22Rv1 (cell line): ENCODE measurements at regions not wholly inside any gene's neighbourhood (a gene's known extent, or its start where the extent isn't known, plus 50 kb on each side); places are given as distances from the start of the nearest gene placed in this dataset.

Experiments used
- ZFX ChIP-seq: fragments of 450-650 bp; IDR thresholded peaks from 2 replicates; pipeline ENCODE4 v1.6.1; 2017; ENCODE audit warnings: antibody characterized with exemption, borderline replicate concordance
- TF ChIP-seq, protein P1 (sequence below): fragments of 450-650 bp; IDR thresholded peaks from 2 replicates; pipeline ENCODE4 v1.5.1; 2017; ENCODE audit warnings: mild to moderate bottlenecking

DNA sequence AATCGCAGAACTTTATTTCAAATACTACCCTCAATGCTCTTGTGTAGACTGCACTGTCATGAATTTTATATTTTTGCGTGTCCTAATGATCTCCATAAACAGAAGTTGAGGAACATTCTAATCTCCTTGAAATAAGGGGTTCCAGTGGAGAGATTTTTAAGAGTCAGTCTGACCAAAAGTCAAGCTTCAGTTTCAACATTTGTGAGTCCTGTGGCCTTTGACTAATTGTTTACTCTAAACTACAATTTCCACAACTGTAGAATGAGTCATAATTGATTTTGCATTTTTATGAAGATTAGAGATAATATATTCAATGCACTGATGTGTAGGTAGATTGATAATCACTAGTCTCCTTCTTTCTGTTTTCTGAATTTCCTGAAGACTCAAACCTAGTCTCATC is 720.3 kb upstream of the ID2 start:
- TF ChIP-seq, protein P1, sequence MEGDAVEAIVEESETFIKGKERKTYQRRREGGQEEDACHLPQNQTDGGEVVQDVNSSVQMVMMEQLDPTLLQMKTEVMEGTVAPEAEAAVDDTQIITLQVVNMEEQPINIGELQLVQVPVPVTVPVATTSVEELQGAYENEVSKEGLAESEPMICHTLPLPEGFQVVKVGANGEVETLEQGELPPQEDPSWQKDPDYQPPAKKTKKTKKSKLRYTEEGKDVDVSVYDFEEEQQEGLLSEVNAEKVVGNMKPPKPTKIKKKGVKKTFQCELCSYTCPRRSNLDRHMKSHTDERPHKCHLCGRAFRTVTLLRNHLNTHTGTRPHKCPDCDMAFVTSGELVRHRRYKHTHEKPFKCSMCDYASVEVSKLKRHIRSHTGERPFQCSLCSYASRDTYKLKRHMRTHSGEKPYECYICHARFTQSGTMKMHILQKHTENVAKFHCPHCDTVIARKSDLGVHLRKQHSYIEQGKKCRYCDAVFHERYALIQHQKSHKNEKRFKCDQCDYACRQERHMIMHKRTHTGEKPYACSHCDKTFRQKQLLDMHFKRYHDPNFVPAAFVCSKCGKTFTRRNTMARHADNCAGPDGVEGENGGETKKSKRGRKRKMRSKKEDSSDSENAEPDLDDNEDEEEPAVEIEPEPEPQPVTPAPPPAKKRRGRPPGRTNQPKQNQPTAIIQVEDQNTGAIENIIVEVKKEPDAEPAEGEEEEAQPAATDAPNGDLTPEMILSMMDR, result no peak
- no peak for TF ChIP-seq ZFX
